GM12878 (cell line): ENCODE measurements at regions not wholly inside any gene's neighbourhood (a gene's known extent, or its start where the extent isn't known, plus 50 kb on each side); places are given as distances from the start of the nearest gene placed in this dataset.

Experiments
- ATAC-seq: fragments of 200-7000 bp; cut with Tn5 transposase; 3 replicates; pipeline ENCODE4 v1.9.1; 2020; ENCODE audit warnings: mild to moderate bottlenecking, moderate library complexity
- BruUV-seq: library from RNA; stranded (reverse); fragments of 400-500 nt; replicated peaks from 2 replicates; lab custom pipeline; 2021; lab: Mats Ljungman, UMichigan
- CTCF ChIA-PET: fragments of 300-600 bp; sonication (Branson Sonifier 250); formaldehyde crosslinking; extraction: SDS; loops from one replicate; lab custom pipeline; 2021; ENCODE audit warnings: inconsistent platforms; lab: Yijun Ruan, JAX
- POLR2A ChIA-PET: fragments of 350-600 bp; formaldehyde crosslinking; extraction: SDS; loops from one replicate; lab custom pipeline; 2021; ENCODE audit warnings: inconsistent platforms; lab: Charles Lee
- RAD21 ChIA-PET: fragments of 300-600 bp; sonication (Branson Sonifier 250); formaldehyde crosslinking; loops from one replicate; lab custom pipeline; 2023; ENCODE audit warnings: antibody characterized with exemption; ENCODE audit not compliant: unreplicated experiment; lab: Charles Lee
- SMC1A ChIA-PET: fragments of 300-600 bp; sonication (Branson Sonifier 250); formaldehyde crosslinking; loops from one replicate; lab custom pipeline; 2023; ENCODE audit not compliant: unreplicated experiment, uncharacterized antibody; lab: Charles Lee
- DNase-seq: peaks from one replicate; pipeline ENCODE4 v3.0.0-alpha.2; 2011; ENCODE audit warnings: low read depth, low spot score
- FAIRE-seq: peaks from 3 replicates; lab custom pipeline; 2011; peaks lifted over from hg19 to GRCh38; lab: Jason Lieb, UNC
- H2AFZ ChIP-seq: 2 replicates; pipeline ENCODE4 v1.6.0; 2011; ENCODE audit warnings: low read depth, low read length, control low read depth; ENCODE audit not compliant: control insufficient read depth
- H3K27ac ChIP-seq: 2 replicates; pipeline ENCODE4 v1.5.1; 2011; ENCODE audit warnings: control low read depth; ENCODE audit not compliant: control insufficient read depth, insufficient read depth
- H3K27me3 ChIP-seq, 2 experiments: replicated peaks in 1 of 2; 2 replicates each; pipeline versions ENCODE4 v1.6.0 to v1.6.1; 2011; ENCODE audit warnings: low read length in 1 of 2; ENCODE audit not compliant: control insufficient read depth in 2 of 2, insufficient read depth in 2 of 2
- H3K36me3 ChIP-seq, 2 experiments: 2 replicates each; pipeline ENCODE4 v1.5.1; 2011; ENCODE audit warnings: low read length in 1 of 2; ENCODE audit not compliant: control insufficient read depth in 2 of 2, insufficient read depth in 2 of 2
- H3K4me1 ChIP-seq: 2 replicates; pipeline ENCODE4 v1.6.1; 2011; ENCODE audit warnings: mild to moderate bottlenecking, low read length, moderate library complexity, mixed read lengths; ENCODE audit not compliant: control insufficient read depth, insufficient read depth
- H3K4me2 ChIP-seq: 2 replicates; pipeline ENCODE4 v1.6.0; 2011; ENCODE audit warnings: control low read depth; ENCODE audit not compliant: control insufficient read depth, insufficient read depth
- H3K4me3 ChIP-seq: fragments of 200-600 bp; sonication (generic); 2 replicates; pipeline ENCODE4 v1.5.1; 2016
- H3K79me2 ChIP-seq: 2 replicates; pipeline ENCODE4 v1.6.0; 2011; ENCODE audit warnings: low read length; ENCODE audit not compliant: control insufficient read depth, insufficient read depth
- H3K9ac ChIP-seq: 2 replicates; pipeline ENCODE4 v1.8.0; 2011; ENCODE audit warnings: low read length, control low read depth, mixed read lengths; ENCODE audit not compliant: control insufficient read depth, insufficient read depth
- H3K9me3 ChIP-seq: replicated peaks from 3 replicates; pipeline ENCODE4 v1.5.1; 2011; ENCODE audit warnings: mild to moderate bottlenecking, low read length; ENCODE audit not compliant: control insufficient read depth, insufficient read depth
- H4K20me1 ChIP-seq: 2 replicates; pipeline ENCODE4 v1.6.0; 2011; ENCODE audit not compliant: control insufficient read depth, insufficient read depth
- ESRRA ChIP-seq: IDR thresholded peaks from 2 replicates; pipeline ENCODE4 v1.6.1; 2012; ENCODE audit warnings: mild to moderate bottlenecking, low read length, improper control_type of control experiment
- POLR2A ChIP-seq: IDR thresholded peaks from 2 replicates; pipeline ENCODE4 v1.6.1; 2011; ENCODE audit warnings: low read depth, mild to moderate bottlenecking, low read length
- SUZ12 ChIP-seq: fragments of 200-600 bp; sonication (generic); IDR thresholded peaks from one replicate; pipeline ENCODE4 v1.6.1; 2018; ENCODE audit warnings: antibody characterized with exemption, mild to moderate bottlenecking; ENCODE audit not compliant: unreplicated experiment
- WRNIP1 ChIP-seq: IDR thresholded peaks from 2 replicates; pipeline ENCODE4 v1.6.1; 2011; ENCODE audit warnings: low read depth, low read length, improper control_type of control experiment, borderline replicate concordance
- WGBS: methylation state at CpG from one replicate; pipeline ENCODE4 v1.1.6; 2016; ENCODE audit warnings: low lambda C conversion rate; ENCODE audit not compliant: insufficient replicate concordance, insufficient coverage; ENCODE audit errors: missing lambda C conversion rate; 5-methylcytosine and 5-hydroxymethylcytosine counted together
- in situ Hi-C: fragments of 300-500 bp; cut with MboI; formaldehyde crosslinking; loops from 9 replicates; pipeline ENCODE4 v1.14.3; 2018; ENCODE audit warnings: mixed read lengths
- intact Hi-C: fragments of 100-400 bp; cut with micrococcal nuclease; formaldehyde crosslinking; loops from one replicate; pipeline ENCODE4 v1.14.2; 2022; ENCODE audit not compliant: unreplicated experiment
- TF ChIP-seq, protein P1 (sequence below): fragments of 450-650 bp; IDR thresholded peaks from 2 replicates; pipeline ENCODE4 v1.6.1; 2018; ENCODE audit warnings: mild to moderate bottlenecking, low read depth, moderate library complexity; ENCODE audit not compliant: partially characterized antibody
- TF ChIP-seq, protein P2 (sequence below): fragments of 450-650 bp; IDR thresholded peaks from 2 replicates; pipeline ENCODE4 v1.6.1; 2017; ENCODE audit warnings: mild to moderate bottlenecking
- TF ChIP-seq, protein P3 (sequence below): fragments of 450-650 bp; formaldehyde crosslinking; IDR thresholded peaks from 2 replicates; pipeline ENCODE4 v1.4.0; 2020; ENCODE audit warnings: mild to moderate bottlenecking, moderate library complexity

DNA sequence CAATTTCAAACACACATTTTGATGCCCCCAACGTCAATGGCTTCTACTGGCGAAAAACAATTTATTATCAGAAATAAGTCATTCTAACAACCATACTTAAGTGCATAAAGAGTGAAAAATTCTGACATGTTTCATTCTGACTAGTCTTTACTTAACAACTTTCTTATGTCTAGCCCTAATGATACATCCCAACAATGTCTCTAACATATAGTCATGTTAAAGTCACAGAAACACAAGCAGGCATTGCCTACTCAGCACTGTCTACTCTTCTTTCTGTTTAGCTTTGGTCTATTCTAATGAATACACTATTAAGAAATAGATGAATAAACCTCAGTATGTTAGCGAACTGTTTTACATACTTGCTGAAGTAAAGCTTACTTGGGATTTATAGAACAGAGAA is 105.8 kb upstream of the DUSP10 start:
- FAIRE-seq (no peak), DNase-seq (no peak), ATAC-seq (peak; percentile 23; the same call in 1 of the 3 replicates)
- CTCF ChIA-PET: no interaction called here
- POLR2A ChIA-PET: interaction anchor here (0.5 kb wide), 1 partner anchor 162 kb away, joined by 4 read pairs; no protein-coding TSS in a partner anchor
- 100% methylated on average over 3 of the region's 3 CpGs for WGBS
- Histone ChIP-seq H3K4me3 (no peak overlapping the region), H3K9me3 (no peaks in the 10 kb centered on the region; the same call in 2 of the 3 replicates), H3K36me3 (no peaks in the 10 kb centered on the region), H3K4me1 (no peaks in the 10 kb centered on the region), H2AFZ (no peak overlapping the region), H3K9ac (no peak overlapping the region), H3K27me3 (no peaks in the 10 kb centered on the region), H3K79me2 (no peaks in the 10 kb centered on the region), H3K27ac (no peak overlapping the region), H3K4me2 (no peak overlapping the region), H4K20me1 (no peaks in the 10 kb centered on the region)
- no TSS peak for BruUV-seq
- SMC1A ChIA-PET: interaction anchor here (1.1 to 2.5 kb wide), 2 partner anchors 31 to 46 kb away, joined by 4 to 9 read pairs; no protein-coding TSS in a partner anchor
- intact Hi-C loops: no loop called here
- in situ Hi-C loops: no loop called here
- RAD21 ChIA-PET: no interaction called here
- no peak for TF ChIP-seq POLR2A
- TF ChIP-seq, protein P1, sequence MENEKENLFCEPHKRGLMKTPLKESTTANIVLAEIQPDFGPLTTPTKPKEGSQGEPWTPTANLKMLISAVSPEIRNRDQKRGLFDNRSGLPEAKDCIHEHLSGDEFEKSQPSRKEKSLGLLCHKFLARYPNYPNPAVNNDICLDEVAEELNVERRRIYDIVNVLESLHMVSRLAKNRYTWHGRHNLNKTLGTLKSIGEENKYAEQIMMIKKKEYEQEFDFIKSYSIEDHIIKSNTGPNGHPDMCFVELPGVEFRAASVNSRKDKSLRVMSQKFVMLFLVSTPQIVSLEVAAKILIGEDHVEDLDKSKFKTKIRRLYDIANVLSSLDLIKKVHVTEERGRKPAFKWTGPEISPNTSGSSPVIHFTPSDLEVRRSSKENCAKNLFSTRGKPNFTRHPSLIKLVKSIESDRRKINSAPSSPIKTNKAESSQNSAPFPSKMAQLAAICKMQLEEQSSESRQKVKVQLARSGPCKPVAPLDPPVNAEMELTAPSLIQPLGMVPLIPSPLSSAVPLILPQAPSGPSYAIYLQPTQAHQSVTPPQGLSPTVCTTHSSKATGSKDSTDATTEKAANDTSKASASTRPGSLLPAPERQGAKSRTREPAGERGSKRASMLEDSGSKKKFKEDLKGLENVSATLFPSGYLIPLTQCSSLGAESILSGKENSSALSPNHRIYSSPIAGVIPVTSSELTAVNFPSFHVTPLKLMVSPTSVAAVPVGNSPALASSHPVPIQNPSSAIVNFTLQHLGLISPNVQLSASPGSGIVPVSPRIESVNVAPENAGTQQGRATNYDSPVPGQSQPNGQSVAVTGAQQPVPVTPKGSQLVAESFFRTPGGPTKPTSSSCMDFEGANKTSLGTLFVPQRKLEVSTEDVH: no peak

DNA sequence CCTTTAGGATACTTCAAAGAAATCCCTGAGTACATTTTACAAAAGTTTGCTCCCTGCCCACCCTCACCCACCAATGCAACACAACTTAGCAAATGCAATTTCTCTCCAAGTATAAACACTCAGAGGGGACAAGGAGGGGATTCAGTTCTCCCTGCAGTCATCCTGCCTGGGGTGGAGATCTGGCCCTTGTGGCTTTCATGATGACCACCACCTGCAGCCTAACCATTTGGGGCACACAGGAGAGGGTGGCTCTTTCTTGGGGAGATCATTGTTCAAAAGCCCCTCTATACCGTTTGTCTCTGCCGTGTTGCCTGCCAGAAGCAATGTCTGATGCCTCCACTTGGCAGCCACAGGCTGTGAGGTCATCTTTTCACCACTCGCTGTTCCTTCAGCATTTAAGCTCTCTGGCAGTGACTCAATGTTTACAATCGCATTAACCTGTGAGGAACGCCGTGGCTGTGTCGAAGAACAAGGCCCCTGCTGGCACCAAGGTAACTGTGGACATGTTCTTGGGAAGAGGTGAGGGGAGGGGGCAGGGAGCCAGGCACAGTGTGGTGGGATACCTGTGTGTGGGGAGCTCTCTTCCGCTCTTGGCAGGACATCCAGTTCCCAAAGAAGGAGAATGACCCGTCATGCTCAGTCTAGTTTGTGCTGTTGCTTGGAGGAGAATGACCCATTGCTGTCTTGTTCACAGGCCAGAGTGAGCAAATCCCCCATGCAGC is 103.9 kb upstream of the DUSP10 start:
- ChIA-PET POLR2A (no interaction called here), CTCF (interaction anchor here (0.8 to 1.7 kb wide), 3 partner anchors 8 to 66 kb away, joined by 3 to 5 read pairs (median 4); no protein-coding TSS in a partner anchor), RAD21 (no interaction called here), SMC1A (interaction anchor here (0.7 to 1.6 kb wide), 13 partner anchors 12 to 156 kb away, joined by 3 to 5 read pairs (median 3); no protein-coding TSS in a partner anchor)
- no peak overlapping the region for H3K4me3 ChIP-seq
- 80% methylated on average over 9 of the region's 9 CpGs for WGBS
- intact Hi-C loops: no loop called here
- no peak for ATAC-seq
- H3K4me1 ChIP-seq: peaks cover 2% of the 10 kb centered on the region; the same call in 1 of the 2 replicates
- no peak overlapping the region for H3K9ac ChIP-seq
- in situ Hi-C loops: no loop called here
- no peaks in the 10 kb centered on the region for H3K79me2 ChIP-seq
- DNase-seq: no peak
- H4K20me1 ChIP-seq: no peaks in the 10 kb centered on the region
- no peaks in the 10 kb centered on the region for H3K36me3 ChIP-seq
- H3K9me3 ChIP-seq: no peaks in the 10 kb centered on the region; the same call in 2 of the 3 replicates
- FAIRE-seq: no peak
- BruUV-seq: no TSS peak
- H2AFZ ChIP-seq: no peak overlapping the region
- no peak overlapping the region for H3K4me2 ChIP-seq
- no peaks in the 10 kb centered on the region for H3K27me3 ChIP-seq
- H3K27ac ChIP-seq: no peak overlapping the region
- TF ChIP-seq, protein P2, sequence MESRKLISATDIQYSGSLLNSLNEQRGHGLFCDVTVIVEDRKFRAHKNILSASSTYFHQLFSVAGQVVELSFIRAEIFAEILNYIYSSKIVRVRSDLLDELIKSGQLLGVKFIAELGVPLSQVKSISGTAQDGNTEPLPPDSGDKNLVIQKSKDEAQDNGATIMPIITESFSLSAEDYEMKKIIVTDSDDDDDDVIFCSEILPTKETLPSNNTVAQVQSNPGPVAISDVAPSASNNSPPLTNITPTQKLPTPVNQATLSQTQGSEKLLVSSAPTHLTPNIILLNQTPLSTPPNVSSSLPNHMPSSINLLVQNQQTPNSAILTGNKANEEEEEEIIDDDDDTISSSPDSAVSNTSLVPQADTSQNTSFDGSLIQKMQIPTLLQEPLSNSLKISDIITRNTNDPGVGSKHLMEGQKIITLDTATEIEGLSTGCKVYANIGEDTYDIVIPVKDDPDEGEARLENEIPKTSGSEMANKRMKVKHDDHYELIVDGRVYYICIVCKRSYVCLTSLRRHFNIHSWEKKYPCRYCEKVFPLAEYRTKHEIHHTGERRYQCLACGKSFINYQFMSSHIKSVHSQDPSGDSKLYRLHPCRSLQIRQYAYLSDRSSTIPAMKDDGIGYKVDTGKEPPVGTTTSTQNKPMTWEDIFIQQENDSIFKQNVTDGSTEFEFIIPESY: no peak
- TF ChIP-seq ESRRA (no peak), SUZ12 (no peak), WRNIP1 (no peak)
- TF ChIP-seq, protein P3, sequence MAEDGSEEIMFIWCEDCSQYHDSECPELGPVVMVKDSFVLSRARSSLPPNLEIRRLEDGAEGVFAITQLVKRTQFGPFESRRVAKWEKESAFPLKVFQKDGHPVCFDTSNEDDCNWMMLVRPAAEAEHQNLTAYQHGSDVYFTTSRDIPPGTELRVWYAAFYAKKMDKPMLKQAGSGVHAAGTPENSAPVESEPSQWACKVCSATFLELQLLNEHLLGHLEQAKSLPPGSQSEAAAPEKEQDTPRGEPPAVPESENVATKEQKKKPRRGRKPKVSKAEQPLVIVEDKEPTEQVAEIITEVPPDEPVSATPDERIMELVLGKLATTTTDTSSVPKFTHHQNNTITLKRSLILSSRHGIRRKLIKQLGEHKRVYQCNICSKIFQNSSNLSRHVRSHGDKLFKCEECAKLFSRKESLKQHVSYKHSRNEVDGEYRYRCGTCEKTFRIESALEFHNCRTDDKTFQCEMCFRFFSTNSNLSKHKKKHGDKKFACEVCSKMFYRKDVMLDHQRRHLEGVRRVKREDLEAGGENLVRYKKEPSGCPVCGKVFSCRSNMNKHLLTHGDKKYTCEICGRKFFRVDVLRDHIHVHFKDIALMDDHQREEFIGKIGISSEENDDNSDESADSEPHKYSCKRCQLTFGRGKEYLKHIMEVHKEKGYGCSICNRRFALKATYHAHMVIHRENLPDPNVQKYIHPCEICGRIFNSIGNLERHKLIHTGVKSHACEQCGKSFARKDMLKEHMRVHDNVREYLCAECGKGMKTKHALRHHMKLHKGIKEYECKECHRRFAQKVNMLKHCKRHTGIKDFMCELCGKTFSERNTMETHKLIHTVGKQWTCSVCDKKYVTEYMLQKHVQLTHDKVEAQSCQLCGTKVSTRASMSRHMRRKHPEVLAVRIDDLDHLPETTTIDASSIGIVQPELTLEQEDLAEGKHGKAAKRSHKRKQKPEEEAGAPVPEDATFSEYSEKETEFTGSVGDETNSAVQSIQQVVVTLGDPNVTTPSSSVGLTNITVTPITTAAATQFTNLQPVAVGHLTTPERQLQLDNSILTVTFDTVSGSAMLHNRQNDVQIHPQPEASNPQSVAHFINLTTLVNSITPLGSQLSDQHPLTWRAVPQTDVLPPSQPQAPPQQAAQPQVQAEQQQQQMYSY (CRISPR knock-in tag): no peak
